ENCODE measurements at regions not wholly inside any gene's neighbourhood (a gene's known extent, or its start where the extent isn't known, plus 50 kb on each side); places are given as distances from the start of the nearest gene placed in this dataset.

GRCh38 chr13:100790405-100790804 is 115.8 kb upstream of the TMTC4 start:
- Histone ChIP-seq H3K27me3 (replicated peaks in 1 of 4; ENCODE audit: control insufficient read depth in 3 of 4, extremely low read depth in 1 of 4, insufficient read depth in 3 of 4, low read length in 3 of 4) (no peaks in the 10 kb centered on the region), H3K27ac (ENCODE audit: low read depth, low read length) (no peak overlapping the region), H3K56ac (replicated peaks; ENCODE audit: insufficient read length, low read depth, low read length) (no peak overlapping the region), H3K4me3 (ENCODE audit: extremely low read depth in 1 of 4, insufficient read depth in 2 of 4, low read depth in 3 of 4, low read length in 4 of 4) (no peak overlapping the region), H3K14ac (ENCODE audit: insufficient read length) (no peak overlapping the region), H3K23ac (ENCODE audit: insufficient read length) (no peak overlapping the region), H4K8ac (ENCODE audit: extremely low read depth, insufficient read depth, low read length) (no peak overlapping the region), H3K4me2 (ENCODE audit: insufficient read depth in 1 of 2, low read depth in 2 of 2, low read length in 2 of 2) (no peak overlapping the region), H2AFZ (ENCODE audit: low read length) (no peak overlapping the region), H3K79me2 (ENCODE audit: control insufficient read depth in 1 of 2, insufficient read depth in 2 of 2, low read length in 2 of 2) (no peaks in the 10 kb centered on the region), H3K79me1 (ENCODE audit: low read depth, low read length) (no peaks in the 10 kb centered on the region), H2BK15ac (ENCODE audit: low read length) (no peak overlapping the region), H2BK12ac (ENCODE audit: low read depth, low read length) (no peak overlapping the region), H3K4me1 (replicated peaks in 1 of 4; ENCODE audit: control insufficient read depth in 3 of 4, insufficient read depth in 4 of 4, low read length in 3 of 4) (no peaks in the 10 kb centered on the region), H4K20me1 (replicated peaks in 1 of 2; ENCODE audit: control insufficient read depth in 1 of 2, insufficient read depth in 2 of 2, low read length in 2 of 2) (no peaks in the 10 kb centered on the region), H2BK5ac (ENCODE audit: low read depth, low read length) (no peak overlapping the region), H2BK20ac (ENCODE audit: low read length) (no peak overlapping the region), H3K9me3 (ENCODE audit: insufficient read depth in 2 of 2, low read depth in 1 of 2, low read length in 1 of 2) (peaks cover 10 to 32% of the 10 kb centered on the region in 2 experiments), H4K5ac (ENCODE audit: insufficient read length, low read depth, low read length) (no peak overlapping the region), H2AK5ac (ENCODE audit: low read depth, low read length) (no peak overlapping the region), H3K23me2 (ENCODE audit: low read depth, low read length) (no peaks in the 10 kb centered on the region), H3K9ac (replicated peaks in 1 of 4; ENCODE audit: extremely low read depth in 1 of 4, low read depth in 3 of 4, low read length in 3 of 4) (no peak overlapping the region), H3K36me3 (ENCODE audit: control insufficient read depth in 2 of 4, insufficient read depth in 4 of 4, low read length in 3 of 4) (no peaks in the 10 kb centered on the region), H3K4ac (replicated peaks; ENCODE audit: insufficient read length, low read depth, low read length) (no peak overlapping the region), H3K18ac (ENCODE audit: extremely low read depth, low read length) (no peak overlapping the region), H4K91ac (replicated peaks; ENCODE audit: insufficient read length, low read length) (no peak overlapping the region), H2BK120ac (replicated peaks; ENCODE audit: low read depth, low read length) (no peak overlapping the region)
- WGBS, 2 experiments (ENCODE audit: extremely low coverage in 1 of 2, insufficient coverage in 1 of 2, insufficient read length in 1 of 2, insufficient replicate concordance in 2 of 2, low coverage in 1 of 2, low lambda C conversion rate in 2 of 2, missing lambda C conversion rate in 1 of 2), result 85% methylated on average over 1 of the region's 1 CpG; no CpG with 5 or more reads in 1 of the 2 experiments
- ChIA-PET POLR2A (ENCODE audit: partially characterized antibody) (no interaction called here), CTCF (ENCODE audit: partially characterized antibody) (interaction anchor here (1.2 to 1.3 kb wide), 2 partner anchors 65 to 68 kb away, joined by 4 read pairs; no protein-coding TSS in a partner anchor)
- TF ChIP-seq TAF7 (optimal IDR thresholded peaks at IDR 0.05; ENCODE audit: borderline replicate concordance, low read depth, low read length) (no peak), CBX8 (IDR thresholded peaks at IDR 0.05; ENCODE audit: borderline replicate concordance, low read depth, low read length) (no peak), EP300 (IDR thresholded peaks at IDR 0.05; ENCODE audit: borderline replicate concordance in 1 of 2, low read depth in 2 of 2, low read length in 2 of 2) (no peak), SP1 (IDR thresholded peaks at IDR 0.05; ENCODE audit: low read depth, low read length) (no peak)
- no peak for DNase-seq (ENCODE audit: low read depth in 1 of 2, low spot score in 2 of 2)
- FAIRE-seq, result no peak
